Type B pancreatic cell (in vitro differentiated cells): ENCODE measurements at regions not wholly inside any gene's neighbourhood (a gene's known extent, or its start where the extent isn't known, plus 50 kb on each side); places are given as distances from the start of the nearest gene placed in this dataset.

ENCODE experiments used
- DNase-seq: peaks from one replicate; pipeline ENCODE4 v3.0.0; 2021; ENCODE audit warnings: mixed read lengths; ENCODE audit not compliant: unreplicated experiment; ENCODE audit errors: extremely low spot score
- H3K27ac Mint-ChIP-seq: 2 replicates; pipeline ENCODE4 v1.8.0; 2021; ENCODE audit warnings: mild to moderate bottlenecking, mixed read lengths
- H3K27me3 Mint-ChIP-seq: 2 replicates; pipeline ENCODE4 v1.8.0; 2021; ENCODE audit warnings: mixed read lengths
- H3K36me3 Mint-ChIP-seq: 2 replicates; pipeline ENCODE4 v1.8.0; 2021; ENCODE audit warnings: mixed read lengths
- H3K4me1 Mint-ChIP-seq: one replicate; pipeline ENCODE4 v1.8.0; 2021; ENCODE audit warnings: mixed read lengths; ENCODE audit not compliant: unreplicated experiment
- H3K4me3 Mint-ChIP-seq: 2 replicates; pipeline ENCODE4 v1.8.0; 2021; ENCODE audit warnings: mild to moderate bottlenecking, mixed read lengths
- H3K9me3 Mint-ChIP-seq: 2 replicates; pipeline ENCODE4 v1.8.0; 2021; ENCODE audit warnings: mixed read lengths
- CTCF ChIP-seq: fragments of 200-600 bp; sonication (generic); conservative IDR thresholded peaks from 2 replicates; pipeline ENCODE4 v1.5.0; 2021; ENCODE audit warnings: antibody characterized with exemption, mild to moderate bottlenecking

DNA sequence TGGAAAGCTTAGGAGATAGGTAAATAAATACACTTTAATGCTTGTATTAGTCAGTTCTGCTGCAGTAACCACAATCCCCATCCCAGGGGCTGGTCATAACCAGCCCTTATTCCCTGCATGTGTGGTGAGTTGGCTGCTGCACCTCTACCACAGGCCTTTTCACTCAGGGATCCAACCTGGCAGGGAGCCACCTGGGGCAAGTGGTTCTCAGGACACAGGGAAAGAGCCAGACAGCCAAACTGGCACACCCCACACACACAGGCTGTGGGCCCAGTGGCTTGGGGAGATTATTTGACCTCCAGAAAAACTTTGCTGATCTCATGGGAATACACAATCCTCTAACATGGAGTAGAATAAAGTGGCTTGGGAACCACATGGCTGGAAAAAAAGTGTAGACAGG is 400.0 kb upstream of the RNF32 start:
- TF ChIP-seq CTCF: no peak
- Mint-ChIP-seq H3K9me3 (peaks cover 4% of the 10 kb centered on the region), H3K4me1 (no peaks in the 10 kb centered on the region)

DNA sequence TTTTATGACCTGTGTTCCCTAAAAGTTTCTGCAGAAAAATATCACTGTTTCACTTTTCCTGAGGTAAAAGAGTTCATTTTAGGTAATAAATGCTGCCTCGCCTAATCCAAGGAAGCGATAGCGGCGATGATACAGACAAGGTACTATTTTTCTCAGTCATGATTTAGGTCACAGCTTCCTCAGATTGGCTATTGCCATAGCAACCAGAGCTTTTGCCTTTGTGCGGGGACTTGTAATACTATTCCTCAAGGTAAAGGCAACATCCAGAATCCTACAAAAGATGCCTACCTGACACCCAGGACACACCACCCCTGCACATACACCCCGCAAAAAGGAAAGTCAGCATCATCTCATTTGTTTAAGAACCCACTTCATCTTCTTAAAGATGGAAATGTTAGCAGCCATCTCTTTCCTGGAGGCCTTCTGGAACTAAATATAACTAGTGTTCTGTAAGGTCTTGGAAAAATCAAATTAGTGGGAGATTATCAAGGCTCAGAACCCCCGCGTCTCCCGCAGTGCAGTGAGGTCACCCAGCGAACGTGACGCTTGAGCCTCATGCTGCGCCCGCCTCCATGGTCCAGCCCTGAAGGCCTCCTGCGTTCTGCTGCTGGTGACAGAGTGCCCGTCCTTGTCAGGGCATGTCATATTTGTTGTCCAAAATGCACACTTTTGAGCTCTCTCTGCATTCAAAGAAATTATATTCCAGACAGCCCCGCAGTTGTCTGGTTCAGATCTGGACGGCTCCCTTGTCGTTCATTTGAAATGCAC is 402.0 kb upstream of the RNF32 start:
- TF ChIP-seq CTCF: no peak
- no peak overlapping the region for H3K4me3 Mint-ChIP-seq
- H3K27me3 Mint-ChIP-seq: no peaks in the 10 kb centered on the region
- H3K27ac Mint-ChIP-seq: no peak overlapping the region
- no peaks in the 10 kb centered on the region for H3K36me3 Mint-ChIP-seq
- no peaks in the 10 kb centered on the region for H3K4me1 Mint-ChIP-seq
- H3K9me3 Mint-ChIP-seq: peaks cover 4% of the 10 kb centered on the region
- DNase-seq: no peak

More for the DNA sequence above, 400.0 kb upstream of the RNF32 start:
- no peaks in the 10 kb centered on the region for H3K36me3 Mint-ChIP-seq
- H3K27ac Mint-ChIP-seq: no peak overlapping the region
- no peak for DNase-seq
- peaks cover 11% of the 10 kb centered on the region for H3K27me3 Mint-ChIP-seq
- no peak overlapping the region for H3K4me3 Mint-ChIP-seq

DNA sequence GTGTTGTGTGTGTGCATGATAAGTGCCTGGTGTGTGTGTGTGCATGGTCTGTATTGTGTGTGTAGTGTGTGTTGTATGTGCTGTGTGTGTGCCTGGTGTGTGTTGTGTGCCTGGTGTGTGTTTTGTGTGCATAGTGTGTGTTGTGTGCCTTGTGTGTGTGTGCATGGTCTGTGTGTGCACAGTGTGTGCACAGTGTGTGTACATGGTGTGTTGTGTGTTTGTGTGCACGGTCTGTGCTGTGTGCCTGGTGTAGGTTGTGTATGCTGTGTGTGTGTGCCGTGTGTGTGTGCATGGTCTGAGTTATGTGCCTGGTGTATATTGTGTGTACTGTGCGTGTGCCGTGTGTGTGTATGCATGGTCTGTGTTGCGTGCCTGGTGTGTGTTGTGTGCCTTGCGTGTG is 403.0 kb upstream of the RNF32 start:
- no peaks in the 10 kb centered on the region for H3K36me3 Mint-ChIP-seq
- no peak for TF ChIP-seq CTCF
- H3K27ac Mint-ChIP-seq: no peak overlapping the region
- H3K9me3 Mint-ChIP-seq: peaks cover under 1% of the 10 kb centered on the region
- no peak for DNase-seq
- no peaks in the 10 kb centered on the region for H3K4me1 Mint-ChIP-seq
- H3K4me3 Mint-ChIP-seq: no peak overlapping the region
- no peaks in the 10 kb centered on the region for H3K27me3 Mint-ChIP-seq

DNA sequence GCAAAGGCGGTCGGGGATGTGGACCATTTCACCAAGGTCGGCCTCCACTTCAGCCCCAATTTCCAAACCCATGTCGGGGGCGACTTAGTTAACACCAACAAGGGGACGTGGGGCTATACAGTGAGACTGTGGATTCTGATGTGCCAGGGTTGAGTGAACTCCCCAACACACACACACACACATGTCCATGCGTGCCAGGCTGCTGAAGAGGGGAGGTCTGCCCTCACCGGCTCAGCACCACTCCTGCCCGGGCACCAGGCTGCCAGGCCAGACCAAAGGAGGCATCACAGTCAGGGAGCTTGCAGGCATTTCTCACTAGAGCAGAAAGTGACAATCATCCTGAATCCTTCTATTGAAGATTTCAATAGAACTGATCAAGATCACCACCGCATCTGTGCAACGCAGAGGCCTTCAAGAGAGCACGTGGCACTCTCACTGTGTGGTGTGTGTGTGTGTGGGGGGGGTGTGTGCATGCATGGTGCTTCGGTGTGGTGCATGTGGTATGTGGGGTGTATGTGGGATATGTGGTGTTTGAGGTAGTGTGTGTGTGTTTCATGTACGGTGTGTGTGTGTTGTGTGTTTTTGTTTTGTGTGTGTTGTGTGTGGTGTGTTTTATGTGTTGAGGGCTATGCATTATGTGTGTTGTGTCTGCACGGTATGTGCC is 403.5 kb upstream of the RNF32 start:
- H3K9me3 Mint-ChIP-seq: no peaks in the 10 kb centered on the region
- TF ChIP-seq CTCF: no peak
- H3K36me3 Mint-ChIP-seq: no peaks in the 10 kb centered on the region
- no peak for DNase-seq
- H3K4me1 Mint-ChIP-seq: no peaks in the 10 kb centered on the region
- H3K27ac Mint-ChIP-seq: no peak overlapping the region
- H3K4me3 Mint-ChIP-seq: no peak overlapping the region
- no peaks in the 10 kb centered on the region for H3K27me3 Mint-ChIP-seq

DNA sequence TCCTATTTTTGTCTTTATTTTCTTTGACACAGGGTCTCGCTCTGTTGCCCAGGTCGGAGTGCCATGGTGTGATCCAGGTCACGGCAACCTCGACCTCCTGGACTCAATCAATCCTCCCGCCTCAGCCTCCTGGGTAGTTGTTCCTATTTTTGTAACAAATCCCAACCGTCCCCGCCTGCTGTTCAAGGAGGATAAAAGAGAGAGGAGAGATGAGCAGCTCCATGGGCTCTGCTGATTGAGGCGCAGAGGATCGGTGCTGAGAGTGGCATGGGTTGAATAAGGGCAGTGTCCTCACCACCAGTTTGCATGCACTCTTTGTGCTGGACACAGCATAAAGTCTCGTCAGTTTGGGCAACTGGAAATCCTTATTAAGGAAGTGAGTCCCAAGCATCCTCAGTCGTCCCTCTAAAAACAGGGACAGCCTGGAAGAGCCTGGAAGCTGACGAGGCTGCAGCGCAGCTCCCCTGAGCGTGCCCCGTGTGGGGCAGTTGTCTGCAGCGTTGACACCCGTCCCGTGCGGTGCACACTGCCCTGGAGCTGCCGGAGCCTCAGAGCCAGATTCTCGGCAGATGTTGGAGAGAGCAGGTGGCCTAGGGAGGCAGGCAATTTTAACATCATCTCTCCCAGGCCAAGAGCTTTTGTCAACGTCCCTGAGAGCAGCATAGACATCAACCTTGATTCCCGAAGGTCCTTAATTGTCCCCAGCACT is 404.2 kb upstream of the RNF32 start:
- Mint-ChIP-seq H3K27ac (no peak overlapping the region), H3K36me3 (no peaks in the 10 kb centered on the region), H3K4me1 (no peaks in the 10 kb centered on the region), H3K9me3 (no peaks in the 10 kb centered on the region), H3K4me3 (no peak overlapping the region), H3K27me3 (no peaks in the 10 kb centered on the region)
- DNase-seq: no peak
- no peak for TF ChIP-seq CTCF
